Ascending aorta (tissue), 2 donors: ENCODE measurements at regions not wholly inside any gene's neighbourhood (a gene's known extent, or its start where the extent isn't known, plus 50 kb on each side); places are given as distances from the start of the nearest gene placed in this dataset.

ENCODE experiments used
- DNase-seq, 2 donors: peaks; one replicate each; pipeline ENCODE4 v3.0.0-alpha.2; 2019; ENCODE audit warnings: low spot score in 2 of 2
- H3K27ac ChIP-seq, 2 donors: fragments of 200-600 bp; sonication (generic); one replicate each; pipeline ENCODE4 v1.5.1; 2016 to 2017; ENCODE audit warnings: mild to moderate bottlenecking in 1 of 2
- H3K27me3 ChIP-seq: fragments of 200-600 bp; sonication (generic); one replicate; pipeline ENCODE4 v1.5.1; 2017
- H3K36me3 ChIP-seq, 2 donors: fragments of 200-600 bp; sonication (generic); one replicate each; pipeline ENCODE4 v1.5.1; 2016
- H3K4me1 ChIP-seq, 2 donors: fragments of 200-600 bp; sonication (generic); one replicate each; pipeline ENCODE4 v1.5.1; 2016 to 2017; ENCODE audit warnings: mild to moderate bottlenecking in 1 of 2
- H3K4me3 ChIP-seq, 2 donors: fragments of 200-600 bp; sonication (generic); one replicate each; pipeline ENCODE4 v1.5.1; 2016 to 2017; ENCODE audit warnings: mild to moderate bottlenecking in 1 of 2
- H3K9me3 ChIP-seq, 2 donors: fragments of 200-600 bp; sonication (generic); one replicate each; pipeline ENCODE4 v1.5.1; 2016
- CTCF ChIP-seq, 3 experiments: fragments of 200-600 bp in 2 of 3; fragments of 450-650 bp in 1 of 3; sonication (generic) in 2 of 3; IDR thresholded peaks; one replicate each; pipeline ENCODE4 v1.5.1; 2016 to 2019; ENCODE audit warnings: antibody characterized with exemption in 3 of 3, mild to moderate bottlenecking in 1 of 3, moderate library complexity in 1 of 3
- intact Hi-C: fragments of 100-400 bp; cut with DNase I; formaldehyde crosslinking; loops from one replicate; pipeline ENCODE4 v1.15.1; 2023

- no peak overlapping the region for H3K4me3 ChIP-seq
- TF ChIP-seq CTCF (IDR thresholded peaks at IDR 0.05) = no peak
- no peak for DNase-seq
- H3K27ac ChIP-seq = no peak overlapping the region
- no peaks in the 10 kb centered on the region for H3K9me3 ChIP-seq
- no peaks in the 10 kb centered on the region for H3K36me3 ChIP-seq
- H3K4me1 ChIP-seq = no peaks in the 10 kb centered on the region
- intact Hi-C loops = no loop called here
- no peaks in the 10 kb centered on the region for H3K27me3 ChIP-seq
These were observed 83.6 kb downstream of the HPGD start for GRCh38 chr4:174438711-174439110.

- DNase-seq = no peak
- no peaks in the 10 kb centered on the region for H3K36me3 ChIP-seq
- no peak overlapping the region for H3K27ac ChIP-seq
- no peak for TF ChIP-seq CTCF (IDR thresholded peaks at IDR 0.05)
- intact Hi-C loops = no loop called here
- no peaks in the 10 kb centered on the region for H3K4me1 ChIP-seq
- H3K4me3 ChIP-seq = no peak overlapping the region
- H3K9me3 ChIP-seq = no peaks in the 10 kb centered on the region
- no peaks in the 10 kb centered on the region for H3K27me3 ChIP-seq
These were observed 84.5 kb downstream of the HPGD start for GRCh38 chr4:174437749-174438148.

DNA sequence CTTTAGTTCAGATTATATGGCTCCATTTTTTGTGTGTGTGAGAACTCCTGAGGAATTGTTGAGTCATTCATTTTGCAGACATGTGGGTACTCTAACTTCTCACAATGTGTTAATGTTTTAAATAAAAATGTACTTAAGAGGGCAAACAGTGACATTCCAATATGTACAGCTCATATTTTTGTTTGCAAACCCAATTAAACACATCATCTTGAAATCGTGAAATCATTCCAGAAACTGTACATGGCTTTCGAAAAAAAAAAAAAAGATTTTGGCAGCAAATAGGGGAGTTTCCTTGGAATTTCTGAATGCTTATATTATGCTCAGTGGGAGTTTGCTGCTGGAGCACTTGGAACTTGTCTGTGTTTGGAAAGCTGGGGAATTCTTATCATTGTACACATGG is 85.0 kb downstream of the HPGD start:
- Histone ChIP-seq H3K4me3 (no peak overlapping the region), H3K4me1 (no peaks in the 10 kb centered on the region), H3K27ac (no peak overlapping the region), H3K27me3 (no peaks in the 10 kb centered on the region), H3K36me3 (no peaks in the 10 kb centered on the region), H3K9me3 (no peaks in the 10 kb centered on the region)
- intact Hi-C loops = no loop called here
- no peak for TF ChIP-seq CTCF (IDR thresholded peaks at IDR 0.05)
- DNase-seq = no peak

DNA sequence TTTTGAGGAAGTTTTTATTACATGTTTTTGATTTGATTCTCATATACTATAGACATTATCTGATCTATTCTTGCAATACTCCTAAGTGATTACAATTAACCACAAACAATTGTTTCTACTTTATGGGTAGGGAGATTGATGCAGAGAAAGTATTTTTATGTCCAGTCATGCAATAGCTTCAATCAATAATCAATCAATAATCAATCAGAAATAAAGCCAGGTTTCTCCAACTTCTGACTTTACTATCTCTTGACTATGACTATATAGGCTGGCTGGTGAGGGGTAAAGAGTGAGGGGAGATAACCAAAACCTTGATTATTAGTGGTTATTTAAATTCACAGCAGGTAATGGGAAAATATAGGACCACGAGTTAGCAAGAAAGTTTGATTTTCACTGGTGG is 85.9 kb downstream of the HPGD start:
- H3K27me3 ChIP-seq = no peaks in the 10 kb centered on the region
- H3K4me3 ChIP-seq = no peak overlapping the region
- DNase-seq = no peak
- intact Hi-C loops = no loop called here
- no peaks in the 10 kb centered on the region for H3K4me1 ChIP-seq
- no peak for TF ChIP-seq CTCF (IDR thresholded peaks at IDR 0.05)
- no peak overlapping the region for H3K27ac ChIP-seq
- H3K9me3 ChIP-seq = no peaks in the 10 kb centered on the region
- no peaks in the 10 kb centered on the region for H3K36me3 ChIP-seq

DNA sequence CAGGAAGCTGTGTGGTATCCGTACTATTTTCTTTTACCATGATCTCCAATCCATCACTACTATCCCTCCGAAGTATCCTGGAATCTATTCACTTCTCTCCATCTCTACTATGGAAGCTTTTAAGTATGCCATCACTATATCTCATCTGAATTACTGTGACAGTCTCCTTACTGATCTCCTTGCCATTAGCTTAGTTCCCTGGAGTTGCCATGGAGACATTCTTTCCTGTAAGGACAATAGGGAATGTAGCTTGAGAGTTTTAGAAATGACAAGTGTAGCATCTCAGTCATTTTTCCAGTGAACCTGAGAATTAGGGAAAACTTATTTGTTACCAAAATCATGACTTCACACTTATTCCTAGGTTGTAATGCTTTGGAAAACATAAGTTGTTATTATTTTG is 86.3 kb downstream of the HPGD start:
- no peak for TF ChIP-seq CTCF (IDR thresholded peaks at IDR 0.05)
- Histone ChIP-seq H3K27ac (no peak overlapping the region), H3K4me3 (no peak overlapping the region), H3K27me3 (no peaks in the 10 kb centered on the region), H3K9me3 (no peaks in the 10 kb centered on the region), H3K36me3 (no peaks in the 10 kb centered on the region), H3K4me1 (no peaks in the 10 kb centered on the region)
- DNase-seq = no peak
- intact Hi-C loops = no loop called here

GRCh38 chr4:174434455-174434854 is 87.8 kb downstream of the HPGD start:
- Histone ChIP-seq H3K4me1 (no peaks in the 10 kb centered on the region), H3K27me3 (no peaks in the 10 kb centered on the region), H3K9me3 (no peaks in the 10 kb centered on the region), H3K36me3 (no peaks in the 10 kb centered on the region), H3K27ac (no peak overlapping the region), H3K4me3 (no peak overlapping the region)
- intact Hi-C loops = no loop called here
- no peak for TF ChIP-seq CTCF (IDR thresholded peaks at IDR 0.05)
- DNase-seq = no peak
